ENCODE measurements at regions not wholly inside any gene's neighbourhood (a gene's known extent, or its start where the extent isn't known, plus 50 kb on each side); places are given as distances from the start of the nearest gene placed in this dataset.

DNA sequence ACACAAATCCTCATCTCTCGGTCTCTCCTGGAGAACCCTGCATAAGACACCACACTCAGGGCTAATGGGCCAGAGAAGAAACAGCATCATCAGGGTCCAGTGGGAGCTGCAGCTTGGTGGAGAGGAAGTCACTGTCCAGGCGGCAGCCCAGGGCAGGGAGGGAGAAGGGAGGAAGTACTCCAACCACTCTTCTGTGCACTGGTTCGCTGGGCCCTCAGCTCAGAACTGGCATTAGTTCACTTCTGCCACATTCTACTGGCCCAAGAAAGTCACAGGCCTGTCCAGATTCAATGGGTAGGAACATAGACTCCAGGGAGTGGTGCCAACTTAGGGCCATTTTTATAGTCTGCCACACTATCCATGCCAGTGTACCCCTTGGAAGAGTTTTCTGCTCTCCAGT is 169.0 kb downstream of the ABHD5 start:
- Histone ChIP-seq H3K9me3 (ENCODE audit: control insufficient read depth, insufficient read depth, low read length) (no peaks in the 10 kb centered on the region), H3K27ac (ENCODE audit: low read length) (no peak overlapping the region), H3K27me3 (ENCODE audit: control insufficient read depth, insufficient read depth, low read length) (peaks cover 10% of the 10 kb centered on the region), H3K36me3 (ENCODE audit: control insufficient read depth, insufficient read depth, low read length) (no peaks in the 10 kb centered on the region), H3K4me1 (ENCODE audit: control insufficient read depth, insufficient read depth, low read length) (no peaks in the 10 kb centered on the region), H3K4me3 (ENCODE audit: low read length) (no peak overlapping the region)
- intact Hi-C loops (cut with micrococcal nuclease) = no loop called here
- ATAC-seq (no peak), DNase-seq (no peak)
- WGBS (ENCODE audit: insufficient coverage) = 70% methylated on average over 3 of the region's 3 CpGs
- no peak overlapping the region for H3K4me3 Mint-ChIP-seq
- no peaks in the 10 kb centered on the region for H3K9me3 Mint-ChIP-seq
- H3K4me1 Mint-ChIP-seq = no peaks in the 10 kb centered on the region
- peaks cover 33 to 35% of the 10 kb centered on the region in 2 donors for H3K27me3 Mint-ChIP-seq (ENCODE audit: low read depth in 2 of 2)
- no peaks in the 10 kb centered on the region for H3K36me3 Mint-ChIP-seq
- H3K27ac Mint-ChIP-seq = no peak overlapping the region
- no peak for TF ChIP-seq CTCF (IDR thresholded peaks at IDR 0.05)

- Mint-ChIP-seq H3K27me3 (ENCODE audit: low read depth in 2 of 2) (peaks cover 22 to 26% of the 10 kb centered on the region in 2 donors), H3K9me3 (no peaks in the 10 kb centered on the region), H3K27ac (no peak overlapping the region), H3K36me3 (no peaks in the 10 kb centered on the region), H3K4me1 (no peaks in the 10 kb centered on the region), H3K4me3 (no peak overlapping the region)
- ATAC-seq (no peak), DNase-seq (no peak)
- intact Hi-C loops (cut with micrococcal nuclease) = no loop called here
- H3K4me3 ChIP-seq (ENCODE audit: low read length) = no peak overlapping the region
- no peak overlapping the region for H3K27ac ChIP-seq (ENCODE audit: low read length)
- H3K9me3 ChIP-seq (ENCODE audit: control insufficient read depth, insufficient read depth, low read length) = no peaks in the 10 kb centered on the region
- H3K27me3 ChIP-seq (ENCODE audit: control insufficient read depth, insufficient read depth, low read length) = peaks cover 5% of the 10 kb centered on the region
- WGBS (ENCODE audit: insufficient coverage) = 95% methylated on average over 3 of the region's 3 CpGs
- H3K36me3 ChIP-seq (ENCODE audit: control insufficient read depth, insufficient read depth, low read length) = no peaks in the 10 kb centered on the region
- TF ChIP-seq CTCF (IDR thresholded peaks at IDR 0.05) = no peak
- no peaks in the 10 kb centered on the region for H3K4me1 ChIP-seq (ENCODE audit: control insufficient read depth, insufficient read depth, low read length)
Observed at GRCh38 chr3:43861635-43862034, 170.9 kb downstream of the ABHD5 start.

- Histone ChIP-seq H3K36me3 (ENCODE audit: control insufficient read depth, insufficient read depth, low read length) (no peaks in the 10 kb centered on the region), H3K27me3 (ENCODE audit: control insufficient read depth, insufficient read depth, low read length) (peaks cover 5% of the 10 kb centered on the region), H3K4me3 (ENCODE audit: low read length) (no peak overlapping the region), H3K4me1 (ENCODE audit: control insufficient read depth, insufficient read depth, low read length) (no peaks in the 10 kb centered on the region), H3K27ac (ENCODE audit: low read length) (no peak overlapping the region), H3K9me3 (ENCODE audit: control insufficient read depth, insufficient read depth, low read length) (no peaks in the 10 kb centered on the region)
- TF ChIP-seq CTCF (IDR thresholded peaks at IDR 0.05) = no peak
- intact Hi-C loops (cut with micrococcal nuclease) = no loop called here
- Mint-ChIP-seq H3K4me1 (no peaks in the 10 kb centered on the region), H3K36me3 (no peaks in the 10 kb centered on the region), H3K27ac (no peak overlapping the region), H3K27me3 (ENCODE audit: low read depth in 2 of 2) (peaks cover 20 to 21% of the 10 kb centered on the region in 2 donors), H3K4me3 (no peak overlapping the region), H3K9me3 (no peaks in the 10 kb centered on the region)
- WGBS (ENCODE audit: insufficient coverage) = 69% methylated on average over 4 of the region's 4 CpGs
- DNase-seq (no peak), ATAC-seq (no peak)
Observed at GRCh38 chr3:43862470-43862869, 171.7 kb downstream of the ABHD5 start.

DNA sequence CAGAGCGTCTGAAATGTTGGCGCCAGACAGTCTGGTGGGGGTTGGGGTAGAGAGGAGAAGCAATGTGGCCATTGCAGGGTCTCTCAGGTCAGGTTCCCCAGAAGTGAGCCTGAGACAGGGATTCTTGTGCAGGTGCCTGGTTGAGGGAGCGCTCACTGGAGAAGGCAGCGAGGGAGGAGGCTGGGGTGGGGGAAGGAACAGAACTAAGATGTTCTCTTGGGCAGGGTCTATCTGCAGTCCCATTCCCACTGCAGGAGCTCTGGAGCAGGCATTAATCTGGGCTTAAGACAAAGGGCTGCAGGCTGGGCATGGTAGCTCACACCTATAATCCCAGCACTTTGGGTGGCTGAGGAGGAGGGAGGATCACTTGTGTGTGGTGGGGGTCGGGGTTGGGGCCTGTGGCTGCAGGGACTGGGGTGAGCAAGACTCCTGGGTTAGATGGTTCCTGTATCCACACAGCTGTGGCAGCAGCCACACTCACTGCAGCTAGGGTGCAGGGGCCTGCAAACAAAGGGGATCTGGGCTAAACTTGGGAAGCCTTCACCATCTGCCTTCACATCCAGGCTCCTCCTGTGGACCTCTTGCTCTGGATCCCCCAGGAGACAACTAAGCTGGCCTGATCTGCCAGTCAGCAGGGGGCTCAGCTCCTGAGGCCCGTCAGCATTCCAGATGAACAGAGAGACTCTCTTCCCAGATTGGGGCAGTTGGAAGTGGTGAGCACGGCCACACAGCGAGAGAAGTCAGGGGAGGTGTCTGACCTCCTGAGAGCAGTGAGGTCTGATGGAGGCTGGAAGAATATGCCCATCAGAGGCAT is 172.5 kb downstream of the ABHD5 start:
- DNase-seq = no peak
- intact Hi-C loops (cut with micrococcal nuclease) = no loop called here

More for the DNA sequence above, 172.5 kb downstream of the ABHD5 start:
- Mint-ChIP-seq H3K4me1 (no peaks in the 10 kb centered on the region), H3K9me3 (no peaks in the 10 kb centered on the region), H3K27me3 (ENCODE audit: low read depth in 2 of 2) (peaks cover 14 to 15% of the 10 kb centered on the region in 2 donors), H3K27ac (no peak overlapping the region), H3K4me3 (no peak overlapping the region), H3K36me3 (no peaks in the 10 kb centered on the region)
- Histone ChIP-seq H3K36me3 (ENCODE audit: control insufficient read depth, insufficient read depth, low read length) (no peaks in the 10 kb centered on the region), H3K4me3 (ENCODE audit: low read length) (no peak overlapping the region), H3K4me1 (ENCODE audit: control insufficient read depth, insufficient read depth, low read length) (no peaks in the 10 kb centered on the region), H3K27ac (ENCODE audit: low read length) (no peak overlapping the region), H3K27me3 (ENCODE audit: control insufficient read depth, insufficient read depth, low read length) (no peaks in the 10 kb centered on the region), H3K9me3 (ENCODE audit: control insufficient read depth, insufficient read depth, low read length) (no peaks in the 10 kb centered on the region)
- no peak for ATAC-seq
- 92% methylated on average over 8 of the region's 8 CpGs for whole genome bisulfite sequencing (ENCODE audit: insufficient coverage)
- no peak for TF ChIP-seq CTCF (IDR thresholded peaks at IDR 0.05)
